SK-N-SH treated with all-trans-retinoic acid at 6 μM for 48 hours (cell line): ENCODE measurements at regions not wholly inside any gene's neighbourhood (a gene's known extent, or its start where the extent isn't known, plus 50 kb on each side); places are given as distances from the start of the nearest gene placed in this dataset.

ENCODE experiments used
- ATAC-seq: fragments of 200-7000 bp; cut with Tn5 transposase; 3 replicates; pipeline ENCODE4 v1.9.1; 2020; ENCODE audit warnings: mild to moderate bottlenecking, moderate library complexity
- BACH2 ChIP-seq: fragments of 250-450 bp; sonication (Bioruptor Pico); IDR thresholded peaks from 2 replicates; pipeline ENCODE4 v1.9.0; 2021; ENCODE audit warnings: mild to moderate bottlenecking, borderline replicate concordance
- CREB5 ChIP-seq: fragments of 250-450 bp; sonication (Bioruptor Pico); IDR thresholded peaks from 2 replicates; pipeline ENCODE4 v1.5.1; 2020; ENCODE audit warnings: low read depth, mild to moderate bottlenecking, moderate library complexity
- CSDC2 ChIP-seq: fragments of 250-450 bp; sonication (Bioruptor Pico); IDR thresholded peaks from 2 replicates; pipeline ENCODE4 v1.5.0; 2020; ENCODE audit warnings: mild to moderate bottlenecking, moderate library complexity
- CSRNP3 ChIP-seq: fragments of 250-450 bp; sonication (Bioruptor Pico); IDR thresholded peaks from 2 replicates; pipeline ENCODE4 v1.5.1; 2021; ENCODE audit warnings: mild to moderate bottlenecking, moderate library complexity
- GLIS3 ChIP-seq: fragments of 250-450 bp; sonication (Bioruptor Pico); IDR thresholded peaks from 2 replicates; pipeline ENCODE4 v1.5.0; 2020; ENCODE audit warnings: mild to moderate bottlenecking, moderate library complexity
- ISL1 ChIP-seq: fragments of 250-450 bp; sonication (Bioruptor Pico); IDR thresholded peaks from 2 replicates; pipeline ENCODE4 v2.1.2; 2022; ENCODE audit warnings: mild to moderate bottlenecking, moderate library complexity
- OSR1 ChIP-seq: fragments of 250-450 bp; sonication (Bioruptor Pico); IDR thresholded peaks from 2 replicates; pipeline ENCODE4 v1.8.0; 2022; ENCODE audit warnings: moderate library complexity, mild to moderate bottlenecking, inconsistent platforms
- PATZ1 ChIP-seq: fragments of 250-450 bp; sonication (Bioruptor Pico); IDR thresholded peaks from 2 replicates; pipeline ENCODE4 v1.8.0; 2020; ENCODE audit warnings: mild to moderate bottlenecking, moderate library complexity, borderline replicate concordance
- POU6F1 ChIP-seq: fragments of 250-450 bp; sonication (Bioruptor Pico); IDR thresholded peaks from 2 replicates; pipeline ENCODE4 v1.8.0; 2021; ENCODE audit warnings: low read depth, mild to moderate bottlenecking, moderate library complexity, borderline replicate concordance
- PPARA ChIP-seq: fragments of 250-450 bp; sonication (Bioruptor Pico); IDR thresholded peaks from 2 replicates; pipeline ENCODE4 v1.5.0; 2020; ENCODE audit warnings: mild to moderate bottlenecking, borderline replicate concordance
- RARB ChIP-seq: fragments of 250-450 bp; sonication (Bioruptor Pico); IDR thresholded peaks from 2 replicates; pipeline ENCODE4 v1.8.0; 2021; ENCODE audit warnings: mild to moderate bottlenecking, moderate library complexity
- TCF4 ChIP-seq: fragments of 250-450 bp; sonication (Bioruptor Pico); IDR thresholded peaks from 2 replicates; pipeline ENCODE4 v1.8.0; 2021; ENCODE audit warnings: mild to moderate bottlenecking, moderate library complexity, borderline replicate concordance
- TOX ChIP-seq: fragments of 250-450 bp; sonication (Bioruptor Pico); IDR thresholded peaks from 2 replicates; pipeline ENCODE4 v1.8.0; 2021; ENCODE audit warnings: mild to moderate bottlenecking, moderate library complexity, borderline replicate concordance
- TSHZ2 ChIP-seq: fragments of 250-450 bp; sonication (Bioruptor Pico); IDR thresholded peaks from 2 replicates; pipeline ENCODE4 v1.5.0; 2020; ENCODE audit warnings: mild to moderate bottlenecking, moderate library complexity
- ZC3H10 ChIP-seq: fragments of 250-450 bp; sonication (Bioruptor Pico); IDR thresholded peaks from 2 replicates; pipeline ENCODE4 v1.5.1; 2021; ENCODE audit warnings: mild to moderate bottlenecking, moderate library complexity
- ZFP3 ChIP-seq: fragments of 250-450 bp; sonication (Bioruptor Pico); IDR thresholded peaks from 2 replicates; pipeline ENCODE4 v1.5.0; 2020; ENCODE audit warnings: mild to moderate bottlenecking, moderate library complexity
- ZFP30 ChIP-seq: fragments of 450-650 bp; formaldehyde crosslinking; IDR thresholded peaks from 2 replicates; pipeline ENCODE4 v1.5.0; 2022; ENCODE audit warnings: mild to moderate bottlenecking, moderate library complexity
- ZNF565 ChIP-seq: fragments of 450-650 bp; formaldehyde crosslinking; conservative IDR thresholded peaks from 2 replicates; pipeline ENCODE4 v1.5.0; 2020; ENCODE audit warnings: low read depth, mild to moderate bottlenecking, moderate library complexity
- ZNF70 ChIP-seq: fragments of 450-650 bp; formaldehyde crosslinking; IDR thresholded peaks from 2 replicates; pipeline ENCODE4 v1.5.0; 2020; ENCODE audit warnings: mild to moderate bottlenecking, moderate library complexity
- ZNF8 ChIP-seq: fragments of 450-650 bp; formaldehyde crosslinking; IDR thresholded peaks from 2 replicates; pipeline ENCODE4 v1.5.0; 2020; ENCODE audit warnings: mild to moderate bottlenecking, moderate library complexity

- no peak for ATAC-seq
- no peak for TF ChIP-seq CSRNP3 (CRISPR knock-in tag)
- no peak for TF ChIP-seq PPARA (CRISPR knock-in tag)
- TF ChIP-seq ZFP3 (CRISPR knock-in tag) = no peak
- no peak for TF ChIP-seq ZNF8 (CRISPR knock-in tag)
- TF ChIP-seq PATZ1 (CRISPR knock-in tag) = no peak
- TF ChIP-seq ZNF565 (CRISPR knock-in tag) = no peak
- no peak for TF ChIP-seq TOX (CRISPR knock-in tag)
- no peak for TF ChIP-seq CREB5
- no peak for TF ChIP-seq TCF4 (CRISPR knock-in tag)
- no peak for TF ChIP-seq POU6F1 (CRISPR knock-in tag)
Measured at GRCh38 chr6:76792394-76792793, 670.9 kb downstream of the HTR1B start.

GRCh38 chr6:76790881-76791280 is 672.4 kb downstream of the HTR1B start:
- ATAC-seq = no peak
- TF ChIP-seq TCF4 (CRISPR knock-in tag) (no peak), CREB5 (no peak), PATZ1 (CRISPR knock-in tag) (no peak), TSHZ2 (CRISPR knock-in tag) (no peak), ZC3H10 (no peak), POU6F1 (CRISPR knock-in tag) (no peak), ZNF8 (CRISPR knock-in tag) (no peak), ZNF70 (CRISPR knock-in tag) (no peak), OSR1 (no peak), BACH2 (CRISPR knock-in tag) (no peak), ISL1 (CRISPR knock-in tag) (no peak), ZNF565 (CRISPR knock-in tag) (no peak), CSDC2 (CRISPR knock-in tag) (no peak), ZFP30 (CRISPR knock-in tag) (no peak), RARB (CRISPR knock-in tag) (no peak), GLIS3 (CRISPR knock-in tag) (no peak)
